HG03571 (cell line): ENCODE measurements at regions not wholly inside any gene's neighbourhood (a gene's known extent, or its start where the extent isn't known, plus 50 kb on each side); places are given as distances from the start of the nearest gene placed in this dataset.
A peak's percentile ranks its signal among the peaks of the same experiment; 100 is the strongest.

Source experiments
- ATAC-seq: cut with Tn5 transposase; IDR thresholded peaks from one replicate; pipeline ENCODE4 v1.9.1; 2021; ENCODE audit not compliant: unreplicated experiment

- no peak for ATAC-seq
These were observed 153.0 kb downstream of the SMIM20 start for GRCh38 chr4:26067035-26067434.

GRCh38 chr4:26069218-26069617 lies 155.2 kb downstream of the SMIM20 start:
- ATAC-seq, result no peak

GRCh38 chr4:26071688-26072087 lies 157.7 kb downstream of the SMIM20 start:
- no peak for ATAC-seq

GRCh38 chr4:26073886-26074560 lies 160.0 kb downstream of the SMIM20 start:
- no peak for ATAC-seq

- peak; percentile 61 for ATAC-seq
These were observed 160.9 kb downstream of the SMIM20 start for GRCh38 chr4:26074712-26075430.

GRCh38 chr4:26075583-26075982 lies 161.6 kb downstream of the SMIM20 start:
- ATAC-seq, result peak; percentile 11

- ATAC-seq, result peak; percentile 68
These were observed 162.1 kb downstream of the SMIM20 start for GRCh38 chr4:26076000-26076587.

- ATAC-seq, result no peak
These were observed 162.9 kb downstream of the SMIM20 start for GRCh38 chr4:26076896-26077295.

- no peak for ATAC-seq
These were observed 163.7 kb downstream of the SMIM20 start for GRCh38 chr4:26077756-26078155.

GRCh38 chr4:26080870-26081628 lies 167.0 kb downstream of the SMIM20 start:
- no peak for ATAC-seq

- no peak for ATAC-seq
These were observed 167.9 kb downstream of the SMIM20 start for GRCh38 chr4:26081795-26082498.

GRCh38 chr4:26082565-26082964 lies 168.5 kb downstream of the SMIM20 start:
- no peak for ATAC-seq

- ATAC-seq, result peak; percentile 47
These were observed 170.0 kb downstream of the SMIM20 start for GRCh38 chr4:26083987-26084386.

- ATAC-seq, result no peak
These were observed 170.4 kb downstream of the SMIM20 start for GRCh38 chr4:26084414-26084813.

GRCh38 chr4:26085551-26085950 lies 171.5 kb downstream of the SMIM20 start:
- ATAC-seq, result no peak

GRCh38 chr4:26086621-26087441 lies 172.8 kb downstream of the SMIM20 start:
- ATAC-seq, result no peak

- ATAC-seq, result peak; percentile 63
These were observed 174.5 kb downstream of the SMIM20 start for GRCh38 chr4:26088433-26088928.

GRCh38 chr4:26093551-26093950 lies 179.5 kb downstream of the SMIM20 start:
- no peak for ATAC-seq

- ATAC-seq, result no peak
These were observed 180.1 kb downstream of the SMIM20 start for GRCh38 chr4:26094076-26094475.

- ATAC-seq, result no peak
These were observed 180.9 kb downstream of the SMIM20 start for GRCh38 chr4:26094911-26095310.
